HL-60 (cell line): ENCODE measurements at regions not wholly inside any gene's neighbourhood (a gene's known extent, or its start where the extent isn't known, plus 50 kb on each side); places are given as distances from the start of the nearest gene placed in this dataset.

ENCODE experiments used
- DNase-seq, 2 experiments: peaks; one replicate each; pipeline ENCODE4 v3.0.0-alpha.2; 2010 to 2020; ENCODE audit warnings: low read depth in 1 of 2, low spot score in 1 of 2
- H3K27ac ChIP-seq: fragments of 250-450 bp; sonication (Bioruptor Pico); replicated peaks from 2 replicates; pipeline ENCODE4 v1.5.1; 2020; ENCODE audit warnings: mild to moderate bottlenecking, moderate library complexity
- H3K27me3 ChIP-seq: fragments of 250-450 bp; sonication (Bioruptor Pico); 2 replicates; pipeline ENCODE4 v1.5.1; 2021; ENCODE audit warnings: mild to moderate bottlenecking, moderate library complexity; ENCODE audit not compliant: insufficient read depth, poor library complexity, severe bottlenecking
- H3K4me3 ChIP-seq: replicated peaks from 2 replicates; pipeline ENCODE4 v1.5.1; 2011; ENCODE audit warnings: mild to moderate bottlenecking, control low read depth, low read length; ENCODE audit not compliant: insufficient read depth
- CTCF ChIP-seq: IDR thresholded peaks from one replicate; pipeline ENCODE4 v1.5.1; 2011; ENCODE audit warnings: low read length, control low read depth, inconsistent platforms; ENCODE audit not compliant: insufficient read depth
- GABPA ChIP-seq: IDR thresholded peaks from 2 replicates; pipeline ENCODE4 v1.6.1; 2012; ENCODE audit warnings: low read depth
- POLR2AphosphoS5 ChIP-seq: IDR thresholded peaks from 2 replicates; pipeline ENCODE4 v1.6.1; 2012; ENCODE audit warnings: low read depth
- SPI1 ChIP-seq: IDR thresholded peaks from 2 replicates; pipeline ENCODE4 v1.6.1; 2012; ENCODE audit warnings: low read depth, mild to moderate bottlenecking, borderline replicate concordance
- TF ChIP-seq, protein P1 (sequence below): IDR thresholded peaks from 2 replicates; pipeline ENCODE4 v1.6.1; 2012; ENCODE audit warnings: low read depth; ENCODE audit not compliant: insufficient replicate concordance

- DNase-seq = no peak
- Histone ChIP-seq H3K4me3 (no peak overlapping the region), H3K27me3 (no peaks in the 10 kb centered on the region), H3K27ac (no peak overlapping the region)
- TF ChIP-seq POLR2AphosphoS5 (no peak), GABPA (no peak), CTCF (no peak), SPI1 (no peak)
- TF ChIP-seq, protein P1, sequence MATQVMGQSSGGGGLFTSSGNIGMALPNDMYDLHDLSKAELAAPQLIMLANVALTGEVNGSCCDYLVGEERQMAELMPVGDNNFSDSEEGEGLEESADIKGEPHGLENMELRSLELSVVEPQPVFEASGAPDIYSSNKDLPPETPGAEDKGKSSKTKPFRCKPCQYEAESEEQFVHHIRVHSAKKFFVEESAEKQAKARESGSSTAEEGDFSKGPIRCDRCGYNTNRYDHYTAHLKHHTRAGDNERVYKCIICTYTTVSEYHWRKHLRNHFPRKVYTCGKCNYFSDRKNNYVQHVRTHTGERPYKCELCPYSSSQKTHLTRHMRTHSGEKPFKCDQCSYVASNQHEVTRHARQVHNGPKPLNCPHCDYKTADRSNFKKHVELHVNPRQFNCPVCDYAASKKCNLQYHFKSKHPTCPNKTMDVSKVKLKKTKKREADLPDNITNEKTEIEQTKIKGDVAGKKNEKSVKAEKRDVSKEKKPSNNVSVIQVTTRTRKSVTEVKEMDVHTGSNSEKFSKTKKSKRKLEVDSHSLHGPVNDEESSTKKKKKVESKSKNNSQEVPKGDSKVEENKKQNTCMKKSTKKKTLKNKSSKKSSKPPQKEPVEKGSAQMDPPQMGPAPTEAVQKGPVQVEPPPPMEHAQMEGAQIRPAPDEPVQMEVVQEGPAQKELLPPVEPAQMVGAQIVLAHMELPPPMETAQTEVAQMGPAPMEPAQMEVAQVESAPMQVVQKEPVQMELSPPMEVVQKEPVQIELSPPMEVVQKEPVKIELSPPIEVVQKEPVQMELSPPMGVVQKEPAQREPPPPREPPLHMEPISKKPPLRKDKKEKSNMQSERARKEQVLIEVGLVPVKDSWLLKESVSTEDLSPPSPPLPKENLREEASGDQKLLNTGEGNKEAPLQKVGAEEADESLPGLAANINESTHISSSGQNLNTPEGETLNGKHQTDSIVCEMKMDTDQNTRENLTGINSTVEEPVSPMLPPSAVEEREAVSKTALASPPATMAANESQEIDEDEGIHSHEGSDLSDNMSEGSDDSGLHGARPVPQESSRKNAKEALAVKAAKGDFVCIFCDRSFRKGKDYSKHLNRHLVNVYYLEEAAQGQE = no peak
These were observed 191.2 kb downstream of the AEBP2 start for GRCh38 chr12:19630536-19630935.

DNA sequence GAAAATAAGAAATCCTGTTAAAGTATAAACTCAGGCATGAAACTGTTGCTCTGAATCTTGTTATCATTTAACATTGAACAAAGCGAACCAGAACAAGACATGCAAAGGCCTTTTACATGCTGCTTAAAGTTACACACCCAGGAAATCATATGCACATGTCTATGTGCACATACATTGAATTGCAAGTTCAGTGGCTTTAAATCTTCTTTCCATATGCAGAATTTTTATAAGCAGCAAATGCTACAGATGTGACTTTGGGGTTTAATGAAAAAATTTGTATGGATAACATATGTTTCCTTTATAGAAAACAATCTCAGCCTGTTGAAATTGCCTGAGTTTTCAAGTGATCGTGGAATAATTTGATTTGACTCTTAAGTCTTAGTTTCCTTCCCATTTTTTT is 193.9 kb downstream of the AEBP2 start:
- no peak overlapping the region for H3K27ac ChIP-seq
- DNase-seq = no peak
- no peak overlapping the region for H3K4me3 ChIP-seq
- TF ChIP-seq GABPA (no peak), CTCF (no peak), SPI1 (no peak), POLR2AphosphoS5 (no peak)
- TF ChIP-seq, protein P1 = no peak
- H3K27me3 ChIP-seq = no peaks in the 10 kb centered on the region

DNA sequence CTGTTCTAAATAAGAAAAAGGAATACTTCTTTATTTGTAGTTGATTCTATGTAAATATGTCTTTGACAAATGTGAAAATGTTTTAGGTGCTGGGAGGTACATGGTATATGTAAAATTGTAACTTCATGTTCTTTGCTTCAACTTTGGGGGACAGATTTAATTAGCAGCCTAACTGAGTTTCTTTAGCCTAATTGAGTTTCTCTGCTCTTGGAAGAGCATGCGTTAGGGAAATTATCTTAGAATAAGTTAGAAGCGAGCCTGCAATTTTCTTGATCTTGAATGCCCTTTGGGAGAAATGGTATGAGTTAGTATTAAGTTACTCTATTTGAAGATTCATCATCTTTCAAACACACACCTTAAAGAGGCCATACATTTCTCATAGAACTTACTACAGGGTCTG is 194.3 kb downstream of the AEBP2 start:
- Histone ChIP-seq H3K4me3 (no peak overlapping the region), H3K27me3 (no peaks in the 10 kb centered on the region), H3K27ac (no peak overlapping the region)
- no peak for DNase-seq
- no peak for TF ChIP-seq POLR2AphosphoS5
- no peak for TF ChIP-seq SPI1
- TF ChIP-seq GABPA = no peak
- no peak for TF ChIP-seq CTCF
- TF ChIP-seq, protein P1 = no peak
